BE2C (cell line): ENCODE measurements at regions not wholly inside any gene's neighbourhood (a gene's known extent, or its start where the extent isn't known, plus 50 kb on each side); places are given as distances from the start of the nearest gene placed in this dataset.
"Not testable (repeated sequence)": the region's sequence is repeated elsewhere in the genome, so short reads cannot be mapped to it uniquely, and the experiment has no call there.

ENCODE experiments used
- DNase-seq: peaks from one replicate; pipeline ENCODE4 v3.0.0-alpha.2; 2020
- H3K27me3 ChIP-seq: fragments of 250-450 bp; sonication (Bioruptor Pico); 2 replicates; pipeline ENCODE4 v1.5.1; 2020; ENCODE audit warnings: mild to moderate bottlenecking
- H3K36me3 ChIP-seq: fragments of 250-450 bp; sonication (Bioruptor Pico); 2 replicates; pipeline ENCODE4 v1.5.1; 2020; ENCODE audit warnings: mild to moderate bottlenecking
- H3K4me1 ChIP-seq: fragments of 250-450 bp; sonication (Bioruptor Pico); 2 replicates; pipeline ENCODE4 v1.5.1; 2020
- H3K4me3 ChIP-seq: 2 replicates; pipeline ENCODE4 v1.5.1; 2011; ENCODE audit warnings: low read depth, low read length
- H3K9me3 ChIP-seq: fragments of 250-450 bp; sonication (Bioruptor Pico); 2 replicates; pipeline ENCODE4 v1.5.1; 2020
- TF ChIP-seq, protein P1 (sequence below): IDR thresholded peaks from 2 replicates; pipeline ENCODE4 v1.5.1; 2012; ENCODE audit warnings: mild to moderate bottlenecking, low read depth, low read length

DNA sequence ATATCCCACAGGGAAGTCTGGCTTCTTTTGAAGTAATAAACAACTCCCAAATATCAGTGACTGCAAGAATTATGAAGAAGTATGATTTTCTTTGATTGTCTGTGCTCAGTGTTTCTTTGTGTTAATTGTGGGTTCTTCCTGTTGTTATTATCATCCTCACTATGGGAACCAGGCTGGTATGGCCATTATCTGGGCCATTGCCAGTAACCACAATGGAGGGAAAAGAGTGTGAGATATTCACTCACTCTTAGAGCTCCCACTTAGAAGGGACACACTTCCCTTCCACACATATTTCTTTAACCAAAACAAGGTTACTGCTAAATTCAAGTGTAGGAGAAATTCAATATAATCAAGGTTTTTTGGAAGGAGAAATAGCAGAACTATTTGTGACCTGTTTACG, 503.7 kb downstream of the SLC6A15 start:
- no peaks in the 10 kb centered on the region for H3K27me3 ChIP-seq
- no peaks in the 10 kb centered on the region for H3K36me3 ChIP-seq
- H3K4me1 ChIP-seq = no peaks in the 10 kb centered on the region; the same call in 1 of the 2 replicates
- no peak for DNase-seq
- no peaks in the 10 kb centered on the region for H3K9me3 ChIP-seq
- no peak overlapping the region for H3K4me3 ChIP-seq
- TF ChIP-seq, protein P1, sequence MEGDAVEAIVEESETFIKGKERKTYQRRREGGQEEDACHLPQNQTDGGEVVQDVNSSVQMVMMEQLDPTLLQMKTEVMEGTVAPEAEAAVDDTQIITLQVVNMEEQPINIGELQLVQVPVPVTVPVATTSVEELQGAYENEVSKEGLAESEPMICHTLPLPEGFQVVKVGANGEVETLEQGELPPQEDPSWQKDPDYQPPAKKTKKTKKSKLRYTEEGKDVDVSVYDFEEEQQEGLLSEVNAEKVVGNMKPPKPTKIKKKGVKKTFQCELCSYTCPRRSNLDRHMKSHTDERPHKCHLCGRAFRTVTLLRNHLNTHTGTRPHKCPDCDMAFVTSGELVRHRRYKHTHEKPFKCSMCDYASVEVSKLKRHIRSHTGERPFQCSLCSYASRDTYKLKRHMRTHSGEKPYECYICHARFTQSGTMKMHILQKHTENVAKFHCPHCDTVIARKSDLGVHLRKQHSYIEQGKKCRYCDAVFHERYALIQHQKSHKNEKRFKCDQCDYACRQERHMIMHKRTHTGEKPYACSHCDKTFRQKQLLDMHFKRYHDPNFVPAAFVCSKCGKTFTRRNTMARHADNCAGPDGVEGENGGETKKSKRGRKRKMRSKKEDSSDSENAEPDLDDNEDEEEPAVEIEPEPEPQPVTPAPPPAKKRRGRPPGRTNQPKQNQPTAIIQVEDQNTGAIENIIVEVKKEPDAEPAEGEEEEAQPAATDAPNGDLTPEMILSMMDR = no peak

DNA sequence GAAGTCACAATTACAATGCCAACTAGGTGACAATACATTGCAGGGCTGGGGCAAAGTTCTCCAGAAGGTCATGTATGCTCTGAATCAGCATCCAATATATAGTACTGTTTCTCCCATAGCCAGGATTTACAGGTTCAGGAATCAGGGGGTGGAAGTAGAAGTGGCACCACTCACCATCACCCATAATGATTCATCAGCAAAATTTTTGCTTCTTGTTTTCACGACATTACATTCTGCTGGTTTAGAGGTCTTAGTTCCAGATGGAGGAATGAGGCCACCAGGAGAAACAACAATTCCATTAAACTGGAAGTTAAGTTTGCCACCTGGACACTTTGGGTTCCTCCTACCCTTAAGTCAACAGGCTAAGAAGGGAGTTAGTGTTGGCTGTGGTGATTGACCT, 505.9 kb downstream of the SLC6A15 start:
- not testable (repeated sequence) for H3K27me3 ChIP-seq, H3K4me1 ChIP-seq, H3K4me3 ChIP-seq, H3K36me3 ChIP-seq, H3K9me3 ChIP-seq, DNase-seq

DNA sequence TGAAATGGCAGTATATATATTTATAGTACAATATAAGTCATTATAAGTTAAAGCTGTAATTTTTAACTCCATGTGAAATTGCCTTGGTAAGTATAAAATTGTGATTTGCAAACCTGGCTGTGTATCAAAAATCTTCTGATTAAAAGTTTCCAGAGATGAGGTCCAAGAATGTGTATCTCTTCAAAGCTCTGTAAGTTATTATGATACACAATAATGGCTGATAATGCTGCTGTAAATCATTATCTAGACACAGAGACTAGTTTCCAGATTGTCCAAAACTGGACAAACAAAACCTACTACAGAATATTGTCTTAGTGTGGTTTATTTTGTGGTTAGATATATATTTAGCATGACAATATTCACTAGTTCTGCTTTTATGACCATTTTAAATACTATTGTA, 514.8 kb downstream of the SLC6A15 start:
- H3K4me1 ChIP-seq = peaks cover 7% of the 10 kb centered on the region
- TF ChIP-seq, protein P1 = no peak
- H3K36me3 ChIP-seq = no peaks in the 10 kb centered on the region
- H3K4me3 ChIP-seq = no peak overlapping the region
- H3K9me3 ChIP-seq = no peaks in the 10 kb centered on the region
- no peak for DNase-seq
- no peaks in the 10 kb centered on the region for H3K27me3 ChIP-seq

DNA sequence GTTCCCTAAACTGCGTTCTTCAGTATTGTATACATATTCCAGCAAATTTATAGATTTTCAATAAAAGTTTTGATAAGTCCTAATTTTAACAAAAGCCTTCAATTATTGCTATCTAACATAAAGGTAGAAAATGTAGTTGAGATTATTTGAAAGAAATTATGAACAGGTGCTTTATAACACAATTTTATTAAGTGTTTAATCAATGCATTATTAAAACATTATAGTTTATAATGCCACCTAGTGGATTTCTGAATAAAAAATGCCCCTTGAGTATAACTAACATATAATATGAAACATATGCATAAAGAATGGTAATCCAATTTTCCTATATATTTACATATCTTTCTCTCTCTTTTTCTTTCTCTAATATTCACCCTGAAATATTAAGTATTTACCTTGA, 515.3 kb downstream of the SLC6A15 start:
- Histone ChIP-seq H3K27me3 (no peaks in the 10 kb centered on the region), H3K4me1 (peaks cover 1% of the 10 kb centered on the region; the same call in 1 of the 2 replicates), H3K36me3 (no peaks in the 10 kb centered on the region), H3K9me3 (no peaks in the 10 kb centered on the region), H3K4me3 (no peak overlapping the region)
- DNase-seq = no peak
- TF ChIP-seq, protein P1 = no peak

DNA sequence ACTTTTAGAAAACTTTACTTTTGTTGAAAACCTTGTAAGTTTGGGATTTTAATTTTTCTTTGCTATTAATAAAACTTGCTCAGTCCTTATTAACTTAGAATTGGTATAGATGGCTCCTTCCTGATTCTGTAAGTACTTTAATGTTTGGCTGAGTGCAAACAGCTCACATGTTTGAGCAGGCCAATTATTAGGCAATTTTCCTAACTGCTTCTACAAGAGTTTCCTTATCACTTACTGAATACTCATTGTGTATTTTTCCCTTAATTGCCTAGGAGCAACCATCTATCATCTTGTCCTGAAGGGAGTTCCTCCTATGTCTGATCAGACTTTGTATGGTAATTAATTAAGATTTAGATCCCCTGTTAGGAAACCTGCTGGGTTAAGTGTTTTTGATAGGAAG, 521.4 kb downstream of the SLC6A15 start:
- not testable (repeated sequence) for DNase-seq, H3K9me3 ChIP-seq

DNA sequence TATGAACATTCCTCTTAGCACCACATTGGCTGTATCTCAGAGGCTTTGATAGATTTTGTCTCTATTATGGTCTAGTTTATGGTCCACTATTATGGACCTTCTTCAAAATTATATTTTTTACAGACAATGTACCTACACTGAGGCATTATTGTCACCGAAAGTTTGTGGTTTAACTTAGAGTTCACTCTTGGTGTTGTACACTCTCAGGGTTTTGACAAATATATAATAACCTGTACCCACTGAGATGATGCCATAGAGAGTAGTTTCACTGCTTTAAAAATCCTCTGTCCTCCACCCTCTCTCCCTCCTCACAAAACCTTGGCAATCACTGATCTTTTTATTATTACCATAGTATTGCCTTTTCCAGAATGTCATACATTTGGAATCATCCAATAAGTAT, 528.2 kb downstream of the SLC6A15 start:
- H3K4me1 ChIP-seq = no peaks in the 10 kb centered on the region
- DNase-seq = no peak
- H3K4me3 ChIP-seq = no peak overlapping the region
- no peaks in the 10 kb centered on the region for H3K9me3 ChIP-seq
- H3K36me3 ChIP-seq = no peaks in the 10 kb centered on the region
- TF ChIP-seq, protein P1 = no peak
- no peaks in the 10 kb centered on the region for H3K27me3 ChIP-seq

More for the DNA sequence above, 521.4 kb downstream of the SLC6A15 start:
- not testable (repeated sequence) for H3K27me3 ChIP-seq, H3K4me1 ChIP-seq, H3K36me3 ChIP-seq, H3K4me3 ChIP-seq

DNA sequence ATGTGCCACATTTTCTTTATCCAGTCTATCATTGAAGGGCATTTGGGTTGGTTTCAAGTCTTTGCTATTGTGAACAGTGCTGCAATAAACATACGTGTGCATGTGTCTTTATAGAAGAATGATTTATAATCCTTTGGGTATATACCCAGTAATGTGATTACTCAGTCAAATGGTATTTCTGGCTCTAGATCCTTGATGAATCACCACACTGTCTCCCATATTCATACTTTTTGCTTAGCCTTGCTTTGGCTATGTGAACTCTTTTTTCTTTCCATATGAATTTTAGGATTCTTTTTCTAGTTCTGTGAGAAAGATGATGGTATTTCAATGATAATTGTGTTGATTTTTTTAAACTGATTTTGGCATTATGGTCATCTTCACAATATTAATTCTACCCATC, 530.1 kb downstream of the SLC6A15 start:
- DNase-seq, H3K36me3 ChIP-seq, H3K4me3 ChIP-seq: not testable (repeated sequence)

DNA sequence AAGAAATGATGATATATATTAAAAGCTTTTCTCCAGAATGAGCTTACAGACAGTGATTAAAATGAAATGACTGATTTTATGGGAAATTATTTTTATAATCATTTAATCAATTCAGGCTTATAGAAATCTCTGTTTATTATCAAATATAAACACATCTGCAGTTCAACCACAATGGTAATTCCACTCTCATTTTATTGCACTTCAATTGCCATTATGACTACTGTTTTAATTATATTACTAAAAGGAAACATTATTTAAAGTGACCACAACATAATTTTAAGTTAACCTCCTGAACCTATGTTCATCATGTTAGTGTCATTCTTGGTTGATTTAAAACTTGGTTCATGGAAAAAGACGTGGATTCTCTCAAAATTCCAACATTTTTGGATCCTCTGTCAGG, 536.3 kb downstream of the SLC6A15 start:
- no peaks in the 10 kb centered on the region for H3K9me3 ChIP-seq
- H3K36me3 ChIP-seq = no peaks in the 10 kb centered on the region
- TF ChIP-seq, protein P1 = no peak
- no peaks in the 10 kb centered on the region; the same call in 1 of the 2 replicates for H3K4me1 ChIP-seq
- no peak for DNase-seq
- no peak overlapping the region for H3K4me3 ChIP-seq
- H3K27me3 ChIP-seq = no peaks in the 10 kb centered on the region

More for the DNA sequence above, 530.1 kb downstream of the SLC6A15 start:
- H3K9me3 ChIP-seq, H3K4me1 ChIP-seq, H3K27me3 ChIP-seq: not testable (repeated sequence)
